D721Med (cell line): ENCODE measurements at regions not wholly inside any gene's neighbourhood (a gene's known extent, or its start where the extent isn't known, plus 50 kb on each side); places are given as distances from the start of the nearest gene placed in this dataset.

Experiments used
- DNase-seq: peaks from one replicate; pipeline ENCODE4 v3.0.0; 2011; ENCODE audit warnings: low spot score; ENCODE audit not compliant: insufficient read length
- FAIRE-seq: peaks from 2 replicates; lab custom pipeline; 2011; peaks lifted over from hg19 to GRCh38; lab: Jason Lieb, UNC
- CTCF ChIP-seq: IDR thresholded peaks from 2 replicates; pipeline ENCODE4 v1.5.1; 2012; ENCODE audit warnings: mild to moderate bottlenecking, control low read depth; ENCODE audit not compliant: insufficient read depth; ENCODE audit errors: missing control alignments

GRCh38 chr14:34174973-34175372 lies 224.1 kb upstream of the EGLN3 start:
- FAIRE-seq (no peak), DNase-seq (no peak)
- no peak for TF ChIP-seq CTCF

GRCh38 chr14:34173916-34174315 lies 223.0 kb upstream of the EGLN3 start:
- TF ChIP-seq CTCF, result no peak
- FAIRE-seq, result no peak
- no peak for DNase-seq

GRCh38 chr14:34172550-34173368 lies 221.9 kb upstream of the EGLN3 start:
- FAIRE-seq, result no peak
- DNase-seq, result no peak
- no peak for TF ChIP-seq CTCF

DNA sequence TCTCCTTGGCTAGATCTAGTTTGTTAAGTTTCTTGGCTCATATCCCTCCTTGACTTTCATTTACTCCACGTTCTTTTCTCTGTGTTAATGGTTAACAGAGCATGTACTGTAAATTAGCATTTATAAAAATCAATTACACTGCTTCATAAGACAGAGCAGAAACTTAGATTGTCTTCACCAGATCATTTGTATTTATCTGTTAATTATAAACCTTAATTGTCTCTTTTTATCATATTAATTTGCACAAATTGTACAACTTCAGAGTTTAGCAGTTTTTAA lies 221.2 kb upstream of the EGLN3 start:
- DNase-seq, result no peak
- no peak for FAIRE-seq
- no peak for TF ChIP-seq CTCF

DNA sequence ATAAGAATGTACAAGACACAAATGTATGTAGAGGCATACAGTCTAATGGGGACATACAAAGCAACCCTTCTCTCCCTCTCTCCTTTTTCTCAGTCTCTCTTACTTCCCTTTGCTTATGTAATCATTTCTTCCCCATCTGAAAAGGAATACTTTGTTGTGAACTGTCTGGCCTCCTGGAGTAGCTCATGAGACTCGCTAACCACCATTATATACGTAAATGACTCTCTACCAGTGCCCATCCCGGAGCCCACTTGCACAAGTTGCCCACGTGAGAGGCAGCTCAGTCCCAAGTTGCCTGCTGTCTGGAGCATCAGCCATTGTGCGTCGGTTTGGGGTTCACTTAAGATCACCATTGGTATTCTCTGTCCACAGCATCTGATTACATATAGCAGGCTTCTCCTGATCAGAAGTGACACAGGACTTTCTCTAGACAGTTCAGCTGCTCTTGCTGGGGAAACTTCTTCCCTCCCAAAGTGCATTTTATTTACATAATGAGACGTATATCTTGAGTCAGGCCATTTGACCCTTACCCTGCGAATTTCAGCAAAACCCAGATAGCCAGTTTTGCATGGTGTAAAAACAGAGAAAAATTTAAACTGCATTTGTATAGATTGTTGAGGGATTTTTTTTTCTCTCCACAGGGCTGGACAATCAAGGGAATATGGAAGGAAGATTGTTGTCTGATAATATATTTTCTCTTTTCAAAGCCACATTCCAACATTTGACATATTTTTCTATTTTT lies 220.7 kb upstream of the EGLN3 start:
- no peak for FAIRE-seq
- no peak for TF ChIP-seq CTCF

GRCh38 chr14:34170882-34171281 lies 220.0 kb upstream of the EGLN3 start:
- TF ChIP-seq CTCF, result no peak
- no peak for FAIRE-seq
- DNase-seq, result no peak

More for the DNA sequence above, 220.7 kb upstream of the EGLN3 start:
- DNase-seq, result no peak

- FAIRE-seq, result no peak
- DNase-seq, result no peak
- no peak for TF ChIP-seq CTCF
Measured at GRCh38 chr14:34169561-34169960, 218.7 kb upstream of the EGLN3 start.
